ENCODE measurements at regions not wholly inside any gene's neighbourhood (a gene's known extent, or its start where the extent isn't known, plus 50 kb on each side); places are given as distances from the start of the nearest gene placed in this dataset.

- TF ChIP-seq EZH2phosphoT487 (IDR thresholded peaks at IDR 0.05; ENCODE audit: borderline replicate concordance): no peak
- TF ChIP-seq CTCF (conservative IDR thresholded peaks at IDR 0.05; ENCODE audit: low read length): no peak
Measured at GRCh38 chr2:11009891-11010290, 98.2 kb downstream of the KCNF1 start.
